SU-DHL-6 (cell line): ENCODE measurements at regions not wholly inside any gene's neighbourhood (a gene's known extent, or its start where the extent isn't known, plus 50 kb on each side); places are given as distances from the start of the nearest gene placed in this dataset.

Experiments used
- H2AFZ ChIP-seq: fragments of 200-600 bp; sonication (generic); 2 replicates; pipeline ENCODE4 v1.6.1; 2014; ENCODE audit warnings: low read depth, mild to moderate bottlenecking, moderate library complexity, mixed read lengths, antibody characterized with exemption, low read length; ENCODE audit not compliant: severe bottlenecking
- H3F3A ChIP-seq: fragments of 200-600 bp; shearing (Covaris generic); 2 replicates; pipeline ENCODE4 v1.6.0; 2016; ENCODE audit warnings: antibody characterized with exemption, mild to moderate bottlenecking; ENCODE audit not compliant: insufficient read depth
- H3K27ac ChIP-seq: fragments of 200-600 bp; sonication (generic); 2 replicates; pipeline ENCODE4 v1.5.1; 2016; ENCODE audit warnings: low read depth, mild to moderate bottlenecking, low read length, moderate library complexity, mixed read lengths
- H3K27me3 ChIP-seq: fragments of 200-600 bp; sonication (generic), shearing (Covaris generic); 2 replicates; pipeline ENCODE4 v1.6.0; 2014; ENCODE audit warnings: mild to moderate bottlenecking, low read length
- H3K36me3 ChIP-seq: fragments of 200-600 bp; sonication (generic); 2 replicates; pipeline ENCODE4 v1.6.1; 2014; ENCODE audit warnings: mild to moderate bottlenecking, low read length, mixed read lengths
- H3K4me2 ChIP-seq: fragments of 300-600, 200-600 bp; shearing (Covaris generic), sonication (generic); 2 replicates; pipeline ENCODE4 v1.6.0; 2014; ENCODE audit warnings: low read length, low read depth, mild to moderate bottlenecking; ENCODE audit not compliant: poor library complexity, severe bottlenecking
- H3K4me3 ChIP-seq: fragments of 200-600 bp; sonication (generic); 2 replicates; pipeline ENCODE4 v1.5.1; 2014; ENCODE audit warnings: antibody characterized with exemption, low read length, mild to moderate bottlenecking, mixed read lengths; ENCODE audit not compliant: insufficient read depth, poor library complexity, severe bottlenecking
- H3K79me2 ChIP-seq: fragments of 200-600 bp; sonication (generic); 2 replicates; pipeline ENCODE4 v1.6.1; 2014; ENCODE audit warnings: mild to moderate bottlenecking, low read length, moderate library complexity; ENCODE audit not compliant: insufficient read depth
- H3K9ac ChIP-seq: fragments of 200-600 bp; sonication (generic); 2 replicates; pipeline ENCODE4 v1.7.0; 2014; ENCODE audit warnings: mild to moderate bottlenecking, low read length
- H3K9me2 ChIP-seq: fragments of 200-600 bp; sonication (generic); replicated peaks from 2 replicates; pipeline ENCODE4 v1.6.1; 2014; ENCODE audit warnings: low read length; ENCODE audit not compliant: insufficient read depth
- H3K9me3 ChIP-seq: fragments of 200-600 bp; sonication (generic); 2 replicates; pipeline ENCODE4 v1.6.1; 2014; ENCODE audit warnings: low read length, mixed read lengths; ENCODE audit not compliant: insufficient read depth
- H4K20me1 ChIP-seq: fragments of 200-600 bp; sonication (generic); 2 replicates; pipeline ENCODE4 v1.6.1; 2014; ENCODE audit warnings: low read depth, mild to moderate bottlenecking, antibody characterized with exemption, low read length, moderate library complexity, mixed read lengths
- EZH2phosphoT487 ChIP-seq: fragments of 200-600 bp; sonication (generic), shearing (Covaris generic); conservative IDR thresholded peaks from 2 replicates; pipeline ENCODE4 v1.6.1; 2018; ENCODE audit warnings: mild to moderate bottlenecking, antibody characterized with exemption, low read length, moderate library complexity, mixed read lengths
- TF ChIP-seq, protein P1 (sequence below): fragments of 200-600 bp; sonication (generic); IDR thresholded peaks from one replicate; pipeline ENCODE4 v1.5.1; 2017; ENCODE audit warnings: antibody characterized with exemption, mild to moderate bottlenecking, low read length, moderate library complexity; ENCODE audit not compliant: insufficient read depth, poor library complexity, severe bottlenecking

DNA sequence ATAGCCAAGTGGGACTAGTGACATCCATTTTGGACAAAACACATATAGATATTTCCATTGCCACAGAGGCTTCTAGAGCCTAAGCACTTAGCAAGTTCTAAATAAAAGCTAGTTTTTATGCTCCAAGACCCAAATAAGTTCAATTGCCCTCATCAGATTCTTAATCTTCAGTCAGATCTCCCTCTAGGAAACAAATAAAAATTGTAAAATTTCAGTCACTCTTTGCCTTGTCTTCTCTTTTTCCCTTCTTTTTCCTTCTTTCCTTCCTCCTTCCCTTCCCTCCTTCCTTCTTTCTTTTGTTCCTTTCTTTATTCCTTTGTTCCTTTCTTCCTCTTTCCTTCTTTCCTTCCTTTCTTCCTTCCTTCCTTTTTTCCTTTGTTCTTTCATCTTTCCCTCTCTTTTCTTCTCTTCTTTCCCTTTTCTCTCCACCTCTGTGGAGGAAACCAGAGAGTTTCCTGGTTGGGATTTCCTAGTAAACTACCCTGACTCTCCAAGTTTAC lies 68.8 kb upstream of the GADL1 start:
- 0 out of 2 replicates have a peak, but pooled peaks cover 5% of the 10 kb centered on the region for H3K27me3 ChIP-seq
- no peak overlapping the region for H2AFZ ChIP-seq
- no peak overlapping the region for H3K27ac ChIP-seq
- no peak for TF ChIP-seq EZH2phosphoT487
- TF ChIP-seq, protein P1, sequence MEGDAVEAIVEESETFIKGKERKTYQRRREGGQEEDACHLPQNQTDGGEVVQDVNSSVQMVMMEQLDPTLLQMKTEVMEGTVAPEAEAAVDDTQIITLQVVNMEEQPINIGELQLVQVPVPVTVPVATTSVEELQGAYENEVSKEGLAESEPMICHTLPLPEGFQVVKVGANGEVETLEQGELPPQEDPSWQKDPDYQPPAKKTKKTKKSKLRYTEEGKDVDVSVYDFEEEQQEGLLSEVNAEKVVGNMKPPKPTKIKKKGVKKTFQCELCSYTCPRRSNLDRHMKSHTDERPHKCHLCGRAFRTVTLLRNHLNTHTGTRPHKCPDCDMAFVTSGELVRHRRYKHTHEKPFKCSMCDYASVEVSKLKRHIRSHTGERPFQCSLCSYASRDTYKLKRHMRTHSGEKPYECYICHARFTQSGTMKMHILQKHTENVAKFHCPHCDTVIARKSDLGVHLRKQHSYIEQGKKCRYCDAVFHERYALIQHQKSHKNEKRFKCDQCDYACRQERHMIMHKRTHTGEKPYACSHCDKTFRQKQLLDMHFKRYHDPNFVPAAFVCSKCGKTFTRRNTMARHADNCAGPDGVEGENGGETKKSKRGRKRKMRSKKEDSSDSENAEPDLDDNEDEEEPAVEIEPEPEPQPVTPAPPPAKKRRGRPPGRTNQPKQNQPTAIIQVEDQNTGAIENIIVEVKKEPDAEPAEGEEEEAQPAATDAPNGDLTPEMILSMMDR = no peak
- no peak overlapping the region for H3K4me2 ChIP-seq
- no peaks in the 10 kb centered on the region for H3K9me2 ChIP-seq
- no peak overlapping the region for H3K4me3 ChIP-seq
- H4K20me1 ChIP-seq = no peaks in the 10 kb centered on the region
- no peaks in the 10 kb centered on the region for H3K36me3 ChIP-seq
- no peak overlapping the region for H3K9ac ChIP-seq
- H3K79me2 ChIP-seq = no peaks in the 10 kb centered on the region
- no peaks in the 10 kb centered on the region for H3K9me3 ChIP-seq
- H3F3A ChIP-seq = no peaks in the 10 kb centered on the region

DNA sequence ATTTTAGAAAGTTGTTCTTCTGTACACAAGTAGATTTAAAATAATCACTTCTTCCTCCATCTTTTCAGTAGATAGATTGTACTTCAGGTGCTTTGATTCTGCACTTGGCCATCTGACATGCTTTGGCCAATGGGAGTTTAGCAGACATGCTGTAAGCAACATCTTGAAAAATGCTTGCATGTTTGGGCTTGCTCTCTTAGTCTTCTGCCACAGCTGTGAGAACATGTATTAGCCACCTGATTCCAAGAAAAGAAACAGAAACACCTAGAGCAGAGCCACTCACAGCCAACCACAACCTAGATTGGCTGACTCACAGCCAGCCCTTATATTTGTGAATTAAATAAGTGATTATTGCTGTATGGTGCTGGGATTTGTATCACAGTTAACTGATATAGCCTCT lies 70.2 kb upstream of the GADL1 start:
- no peaks in the 10 kb centered on the region for H3K36me3 ChIP-seq
- H3K4me2 ChIP-seq = no peak overlapping the region
- H3K79me2 ChIP-seq = no peaks in the 10 kb centered on the region
- TF ChIP-seq EZH2phosphoT487 = no peak
- TF ChIP-seq, protein P1 = no peak
- H3F3A ChIP-seq = no peaks in the 10 kb centered on the region
- H3K4me3 ChIP-seq = no peak overlapping the region
- no peaks in the 10 kb centered on the region for H3K27me3 ChIP-seq
- no peaks in the 10 kb centered on the region for H4K20me1 ChIP-seq
- H3K9me3 ChIP-seq = no peaks in the 10 kb centered on the region
- no peak overlapping the region for H3K27ac ChIP-seq
- no peak overlapping the region for H3K9ac ChIP-seq
- no peak overlapping the region for H2AFZ ChIP-seq
- H3K9me2 ChIP-seq = no peaks in the 10 kb centered on the region

DNA sequence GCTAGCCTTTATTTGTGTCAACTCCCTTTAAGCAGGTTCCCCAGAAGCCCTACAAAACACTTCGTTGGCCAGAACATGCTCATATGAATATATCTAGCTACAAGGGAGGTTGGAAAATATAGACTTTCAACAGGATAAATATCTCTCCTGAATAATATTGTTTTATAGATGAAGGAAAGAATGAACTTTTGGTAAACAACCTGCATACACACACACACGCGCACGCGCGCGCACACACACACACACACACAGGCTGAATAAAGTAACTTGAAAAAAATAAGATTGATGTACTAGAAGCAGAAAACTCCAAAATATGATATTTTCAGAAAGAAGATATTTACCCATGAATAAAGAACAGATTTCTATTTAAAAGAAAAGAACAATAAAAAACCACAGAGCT lies 72.4 kb upstream of the GADL1 start:
- H3K9me3 ChIP-seq = no peaks in the 10 kb centered on the region
- no peak for TF ChIP-seq EZH2phosphoT487
- TF ChIP-seq, protein P1 = no peak
- H3K27ac ChIP-seq = no peak overlapping the region
- no peak overlapping the region for H3K4me2 ChIP-seq
- H4K20me1 ChIP-seq = no peaks in the 10 kb centered on the region
- no peaks in the 10 kb centered on the region for H3F3A ChIP-seq
- no peak overlapping the region for H2AFZ ChIP-seq
- no peaks in the 10 kb centered on the region for H3K36me3 ChIP-seq
- H3K9me2 ChIP-seq = no peaks in the 10 kb centered on the region
- H3K4me3 ChIP-seq = no peak overlapping the region
- H3K79me2 ChIP-seq = no peaks in the 10 kb centered on the region
- H3K9ac ChIP-seq = no peak overlapping the region
- H3K27me3 ChIP-seq = no peaks in the 10 kb centered on the region
